ENCODE measurements at regions not wholly inside any gene's neighbourhood (a gene's known extent, or its start where the extent isn't known, plus 50 kb on each side); places are given as distances from the start of the nearest gene placed in this dataset.

- Mint-ChIP-seq H3K27ac (no peak overlapping the region), H3K27me3 (ENCODE audit: low read depth in 3 of 3) (peaks cover 0 to 2% (median 2%) of the 10 kb centered on the region in 3 donors), H3K4me3 (no peak overlapping the region), H3K4me1 (no peaks in the 10 kb centered on the region), H3K36me3 (no peaks in the 10 kb centered on the region), H3K9me3 (peaks cover 0 to 1% (median 0%) of the 10 kb centered on the region in 7 donors)
- no peaks in the 10 kb centered on the region for H3K9me3 ChIP-seq (replicated peaks in 1 of 2; ENCODE audit: control insufficient read depth in 1 of 2, insufficient read depth in 1 of 2, low read length in 2 of 2)
- DNase-seq: no peak
- no peaks in the 10 kb centered on the region for H3K36me3 ChIP-seq (replicated peaks in 1 of 2; ENCODE audit: control insufficient read depth in 1 of 2, insufficient read depth in 2 of 2, low read length in 2 of 2)
- TF ChIP-seq CTCF (IDR thresholded peaks at IDR 0.05): no peak
- H3K4me1 ChIP-seq (ENCODE audit: control insufficient read depth in 1 of 2, insufficient read depth in 2 of 2, low read length in 2 of 2): no peaks in the 10 kb centered on the region
- H3K4me3 ChIP-seq (replicated peaks in 1 of 3; ENCODE audit: low read depth in 2 of 3, low read length in 3 of 3): no peak overlapping the region
- H2AFZ ChIP-seq (ENCODE audit: insufficient read depth, low read depth, low read length, poor library complexity, severe bottlenecking): no peak overlapping the region
- no peak overlapping the region for H3K4me2 ChIP-seq (replicated peaks; ENCODE audit: extremely low read depth, low read length, poor library complexity, severe bottlenecking)
- intact Hi-C loops (cut with micrococcal nuclease): no loop called here
- no peaks in the 10 kb centered on the region for H4K20me1 ChIP-seq (ENCODE audit: insufficient read depth, low read length)
- H3K79me2 ChIP-seq (ENCODE audit: insufficient read depth, low read length): no peaks in the 10 kb centered on the region
- no peaks in the 10 kb centered on the region for H3K27me3 ChIP-seq (ENCODE audit: control insufficient read depth in 2 of 2, insufficient read depth in 2 of 2, low read length in 2 of 2)
- H3K27ac ChIP-seq (ENCODE audit: low read depth in 1 of 2, low read length in 2 of 2): no peak overlapping the region
- WGBS (ENCODE audit: insufficient coverage): 72% methylated on average over 2 of the region's 2 CpGs
- H3K9ac ChIP-seq (ENCODE audit: insufficient read depth, low read length, poor library complexity, severe bottlenecking): no peak overlapping the region
Measured at GRCh38 chr6:90644492-90644891, 57.6 kb upstream of the MAP3K7 start.

- intact Hi-C loops (cut with micrococcal nuclease): no loop called here
- no peak overlapping the region for H3K4me3 Mint-ChIP-seq
- Histone ChIP-seq H3K79me2 (ENCODE audit: insufficient read depth, low read length) (no peaks in the 10 kb centered on the region), H3K9me3 (replicated peaks in 1 of 2; ENCODE audit: control insufficient read depth in 1 of 2, insufficient read depth in 1 of 2, low read length in 2 of 2) (no peaks in the 10 kb centered on the region), H3K27ac (ENCODE audit: low read depth in 1 of 2, low read length in 2 of 2) (no peak overlapping the region), H4K20me1 (ENCODE audit: insufficient read depth, low read length) (no peaks in the 10 kb centered on the region), H3K27me3 (ENCODE audit: control insufficient read depth in 2 of 2, insufficient read depth in 2 of 2, low read length in 2 of 2) (no peaks in the 10 kb centered on the region), H3K4me3 (replicated peaks in 1 of 3; ENCODE audit: low read depth in 2 of 3, low read length in 3 of 3) (no peak overlapping the region), H3K9ac (ENCODE audit: insufficient read depth, low read length, poor library complexity, severe bottlenecking) (no peak overlapping the region), H3K4me2 (replicated peaks; ENCODE audit: extremely low read depth, low read length, poor library complexity, severe bottlenecking) (no peak overlapping the region), H3K36me3 (replicated peaks in 1 of 2; ENCODE audit: control insufficient read depth in 1 of 2, insufficient read depth in 2 of 2, low read length in 2 of 2) (no peaks in the 10 kb centered on the region), H3K4me1 (ENCODE audit: control insufficient read depth in 1 of 2, insufficient read depth in 2 of 2, low read length in 2 of 2) (no peaks in the 10 kb centered on the region), H2AFZ (ENCODE audit: insufficient read depth, low read depth, low read length, poor library complexity, severe bottlenecking) (no peak overlapping the region)
- H3K27me3 Mint-ChIP-seq (ENCODE audit: low read depth in 3 of 3): peaks cover 0 to 2% (median 2%) of the 10 kb centered on the region in 3 donors
- no peaks in the 10 kb centered on the region for H3K4me1 Mint-ChIP-seq
- no CpG with 5 or more reads among the region's 3 CpGs for WGBS (ENCODE audit: insufficient coverage)
- H3K36me3 Mint-ChIP-seq: no peaks in the 10 kb centered on the region
- H3K9me3 Mint-ChIP-seq: peaks cover 0 to 4% (median under 1%) of the 10 kb centered on the region in 7 donors
- H3K27ac Mint-ChIP-seq: no peak overlapping the region
- no peak for TF ChIP-seq CTCF (IDR thresholded peaks at IDR 0.05)
- no peak for DNase-seq
Measured at GRCh38 chr6:90643381-90643780, 56.5 kb upstream of the MAP3K7 start.
